K562 (cell line): ENCODE measurements at regions not wholly inside any gene's neighbourhood (a gene's known extent, or its start where the extent isn't known, plus 50 kb on each side); places are given as distances from the start of the nearest gene placed in this dataset.

Experiments used
- ATAC-seq: fragments of 200-7000 bp; cut with Tn5 transposase; 3 replicates; pipeline ENCODE4 v1.9.1; 2020; ENCODE audit warnings: moderate library complexity
- BruUV-seq: library from RNA; stranded (reverse); fragments of 400-500 nt; replicated peaks from 2 replicates; lab custom pipeline; 2021; lab: Mats Ljungman, UMichigan
- CTCF ChIA-PET: fragments of 300-600 bp; formaldehyde crosslinking; extraction: SDS; loops from one replicate; lab custom pipeline; 2021; ENCODE audit warnings: low intra/inter-chr PET ratio; lab: Yijun Ruan, JAX
- POLR2A ChIA-PET: fragments of 300-600, 350-650 bp; sonication (Branson Sonifier 250); formaldehyde crosslinking; extraction: SDS; loops from one replicate; lab custom pipeline; 2021; ENCODE audit warnings: antibody characterized with exemption, inconsistent platforms; lab: Yijun Ruan, JAX
- DNase-seq, 4 experiments: peaks; one replicate each; pipeline versions ENCODE4 v3.0.0 to v3.0.0-alpha.2; 2011 to 2018; ENCODE audit warnings: low spot score in 3 of 4, mixed read lengths in 3 of 4; ENCODE audit errors: extremely low read depth in 1 of 4
- FAIRE-seq: peaks from 2 replicates; lab custom pipeline; 2011; peaks lifted over from hg19 to GRCh38; lab: Jason Lieb, UNC
- H2AFZ ChIP-seq: 2 replicates; pipeline ENCODE4 v1.6.0; 2011; ENCODE audit warnings: low read depth, low read length, control low read depth, inconsistent platforms
- H3K27ac ChIP-seq: fragments of 200-600 bp; 3 replicates; pipeline ENCODE4 v1.8.0; 2011; ENCODE audit warnings: low read depth, mild to moderate bottlenecking, control low read depth, inconsistent platforms, low read length, moderate library complexity, mixed read lengths; ENCODE audit errors: extremely low read depth
- H3K27me3 ChIP-seq, 2 experiments: fragments of 300-600 bp in 1 of 2; 2 replicates in 1 of 2; 3 replicates in 1 of 2; pipeline versions ENCODE4 v1.6.0 to v1.8.0; 2011; ENCODE audit warnings: inconsistent platforms in 2 of 2, low read length in 2 of 2, mild to moderate bottlenecking in 1 of 2, mixed read lengths in 1 of 2, moderate library complexity in 1 of 2; ENCODE audit not compliant: control insufficient read depth in 2 of 2, insufficient read depth in 2 of 2
- H3K36me3 ChIP-seq: fragments of 300-600 bp; 3 replicates; pipeline ENCODE4 v1.8.0; 2011; ENCODE audit warnings: mild to moderate bottlenecking, low read length, inconsistent platforms; ENCODE audit not compliant: control insufficient read depth, insufficient read depth
- H3K4me1 ChIP-seq, 2 experiments: fragments of 200-600 bp in 1 of 2; replicated peaks in 1 of 2; 2 replicates in 1 of 2; 3 replicates in 1 of 2; pipeline versions ENCODE4 v1.5.1 to v1.8.0; 2011; ENCODE audit warnings: inconsistent platforms in 2 of 2, low read length in 2 of 2, mild to moderate bottlenecking in 1 of 2, mixed read lengths in 1 of 2, moderate library complexity in 1 of 2; ENCODE audit not compliant: control insufficient read depth in 2 of 2, insufficient read depth in 2 of 2
- H3K4me2 ChIP-seq: 2 replicates; pipeline ENCODE4 v1.6.1; 2011; ENCODE audit warnings: low read length, control low read depth, inconsistent platforms, mixed read lengths; ENCODE audit not compliant: insufficient read depth
- H3K4me3 ChIP-seq: fragments of 200-600 bp; sonication (generic), shearing (Covaris generic); 2 replicates; pipeline ENCODE4 v1.5.1; 2016; ENCODE audit warnings: control low read depth, inconsistent platforms
- H3K79me2 ChIP-seq: fragments of 200-600 bp; 3 replicates; pipeline ENCODE4 v1.8.0; 2011; ENCODE audit warnings: low read length, inconsistent platforms; ENCODE audit not compliant: control insufficient read depth, insufficient read depth
- H3K9ac ChIP-seq, 2 experiments: 2 replicates each; pipeline versions ENCODE4 v1.6.0 to v1.6.1; 2011; ENCODE audit warnings: low read depth in 2 of 2, low read length in 2 of 2, control low read depth in 1 of 2, inconsistent platforms in 1 of 2, mild to moderate bottlenecking in 1 of 2, mixed read lengths in 1 of 2; ENCODE audit not compliant: insufficient read depth in 1 of 2
- H3K9me1 ChIP-seq: one replicate; pipeline ENCODE4 v1.6.0; 2011; ENCODE audit warnings: inconsistent platforms, mild to moderate bottlenecking, low read length, moderate library complexity; ENCODE audit not compliant: control insufficient read depth, insufficient read depth
- H3K9me3 ChIP-seq: replicated peaks from 2 replicates; pipeline ENCODE4 v1.5.1; 2011; ENCODE audit warnings: low read depth, low read length, inconsistent platforms; ENCODE audit not compliant: control insufficient read depth, insufficient read depth
- H4K20me1 ChIP-seq: replicated peaks from 2 replicates; pipeline ENCODE4 v1.6.1; 2011; ENCODE audit warnings: low read length, inconsistent platforms, mixed read lengths; ENCODE audit not compliant: control insufficient read depth, insufficient read depth
- ZBED1 ChIP-seq: IDR thresholded peaks from 2 replicates; pipeline ENCODE4 v1.6.1; 2014
- ZBTB40 ChIP-seq, 2 experiments: fragments of 450-650 bp in 1 of 2; sonication (generic) in 1 of 2; formaldehyde crosslinking in 1 of 2; IDR thresholded peaks; 2 replicates each; pipeline versions ENCODE4 v1.7.1 to v1.9.0; 2016 to 2022; ENCODE audit warnings: inconsistent platforms in 1 of 2, mild to moderate bottlenecking in 1 of 2, missing genetic modification reagents in 1 of 2
- WGBS: fragments of 100-300 bp; shearing (Covaris generic); methylation state at CpG from one replicate; pipeline ENCODE4 v1.1.6; 2016; ENCODE audit warnings: low coverage, mixed read lengths; ENCODE audit not compliant: insufficient coverage; ENCODE audit errors: missing lambda C conversion rate; 5-methylcytosine and 5-hydroxymethylcytosine counted together
- in situ Hi-C: fragments of 300-500 bp; cut with MboI; formaldehyde crosslinking; loops from 4 replicates; pipeline ENCODE4 v1.15.0; 2018; ENCODE audit warnings: inconsistent platforms, mixed read lengths
- intact Hi-C: fragments of 100-400 bp; cut with micrococcal nuclease; formaldehyde crosslinking; loops from 2 replicates; pipeline ENCODE4 v1.14.2; 2022

DNA sequence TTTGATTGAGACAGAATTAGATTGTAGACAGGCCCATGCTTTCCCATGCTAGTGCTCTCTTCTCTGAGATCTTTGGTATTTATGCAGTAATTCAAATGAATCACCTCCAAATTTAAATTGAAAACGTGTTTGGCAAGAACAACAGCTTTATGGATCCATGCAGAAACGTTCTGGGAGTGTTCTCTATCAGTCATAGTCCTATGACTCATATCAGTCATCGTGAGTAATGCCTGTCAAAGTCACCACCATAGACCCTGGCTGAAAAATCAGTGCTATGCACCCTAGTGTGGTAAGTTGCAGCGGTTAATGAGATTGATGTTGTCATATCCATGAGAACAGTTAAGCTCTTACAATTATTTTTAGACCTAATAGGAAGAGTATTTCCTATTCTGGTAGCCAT, 90.1 kb upstream of the FOXG1 start:
- Histone ChIP-seq H2AFZ (no peak overlapping the region), H3K79me2 (no peaks in the 10 kb centered on the region), H3K9me1 (no peaks in the 10 kb centered on the region), H3K36me3 (no peaks in the 10 kb centered on the region), H4K20me1 (no peaks in the 10 kb centered on the region), H3K27ac (no peak overlapping the region), H3K4me2 (no peak overlapping the region), H3K27me3 (no peaks in the 10 kb centered on the region), H3K9ac (no peak overlapping the region), H3K9me3 (no peaks in the 10 kb centered on the region), H3K4me1 (no peaks in the 10 kb centered on the region), H3K4me3 (no peak overlapping the region)
- no peak for ATAC-seq
- 0% methylated on average over 4 of the region's 4 CpGs for WGBS
- DNase-seq: no peak
- ChIA-PET CTCF (no interaction called here), POLR2A (no interaction called here)
- FAIRE-seq: no peak
- intact Hi-C loops (no loop called here), in situ Hi-C loops (no loop called here)
- no TSS peak for BruUV-seq
- 0 out of 2 replicates have a peak, but pooled peaks have one; percentile 19 for TF ChIP-seq ZBTB40 (IDR thresholded peaks at IDR 0.05)
- TF ChIP-seq ZBTB40 (CRISPR knock-in tag; IDR thresholded peaks at IDR 0.05): no peak
- no peak for TF ChIP-seq ZBED1
